ENCODE measurements at regions not wholly inside any gene's neighbourhood (a gene's known extent, or its start where the extent isn't known, plus 50 kb on each side); places are given as distances from the start of the nearest gene placed in this dataset.

DNA sequence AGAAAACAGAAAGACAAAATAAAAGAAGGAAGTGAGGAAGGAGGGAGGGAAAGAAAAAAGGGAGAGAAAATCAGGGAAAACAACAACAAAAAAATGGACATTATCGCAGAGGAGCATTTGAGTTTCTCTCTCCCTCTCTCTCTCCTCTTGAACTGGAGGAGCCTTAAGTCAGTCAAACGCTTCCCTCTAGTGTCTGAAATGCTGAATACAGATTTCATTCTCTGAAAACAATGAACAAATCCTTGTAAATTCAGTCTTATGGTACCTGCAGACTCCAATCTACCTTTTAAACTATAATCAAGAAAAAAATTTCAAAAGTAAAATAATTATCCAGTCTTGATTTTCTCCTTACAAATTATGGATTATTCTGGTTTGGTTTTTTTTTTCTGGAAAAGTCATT is 89.2 kb upstream of the PFKP start:
- no peak overlapping the region for H3K27ac ChIP-seq
- no peaks in the 10 kb centered on the region for H3K36me3 ChIP-seq
- H3K27me3 ChIP-seq: no peaks in the 10 kb centered on the region
- DNase-seq: no peak
- no peak for TF ChIP-seq POLR2A (IDR thresholded peaks at IDR 0.05)
- TF ChIP-seq, protein P1, sequence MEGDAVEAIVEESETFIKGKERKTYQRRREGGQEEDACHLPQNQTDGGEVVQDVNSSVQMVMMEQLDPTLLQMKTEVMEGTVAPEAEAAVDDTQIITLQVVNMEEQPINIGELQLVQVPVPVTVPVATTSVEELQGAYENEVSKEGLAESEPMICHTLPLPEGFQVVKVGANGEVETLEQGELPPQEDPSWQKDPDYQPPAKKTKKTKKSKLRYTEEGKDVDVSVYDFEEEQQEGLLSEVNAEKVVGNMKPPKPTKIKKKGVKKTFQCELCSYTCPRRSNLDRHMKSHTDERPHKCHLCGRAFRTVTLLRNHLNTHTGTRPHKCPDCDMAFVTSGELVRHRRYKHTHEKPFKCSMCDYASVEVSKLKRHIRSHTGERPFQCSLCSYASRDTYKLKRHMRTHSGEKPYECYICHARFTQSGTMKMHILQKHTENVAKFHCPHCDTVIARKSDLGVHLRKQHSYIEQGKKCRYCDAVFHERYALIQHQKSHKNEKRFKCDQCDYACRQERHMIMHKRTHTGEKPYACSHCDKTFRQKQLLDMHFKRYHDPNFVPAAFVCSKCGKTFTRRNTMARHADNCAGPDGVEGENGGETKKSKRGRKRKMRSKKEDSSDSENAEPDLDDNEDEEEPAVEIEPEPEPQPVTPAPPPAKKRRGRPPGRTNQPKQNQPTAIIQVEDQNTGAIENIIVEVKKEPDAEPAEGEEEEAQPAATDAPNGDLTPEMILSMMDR (IDR thresholded peaks at IDR 0.05): peak in 4 of 6 experiments; percentile 35 to 61 (median 53)
- H3K4me1 ChIP-seq: no peaks in the 10 kb centered on the region
- no peak overlapping the region for H3K4me3 ChIP-seq
- H3K9me3 ChIP-seq: no peaks in the 10 kb centered on the region

DNA sequence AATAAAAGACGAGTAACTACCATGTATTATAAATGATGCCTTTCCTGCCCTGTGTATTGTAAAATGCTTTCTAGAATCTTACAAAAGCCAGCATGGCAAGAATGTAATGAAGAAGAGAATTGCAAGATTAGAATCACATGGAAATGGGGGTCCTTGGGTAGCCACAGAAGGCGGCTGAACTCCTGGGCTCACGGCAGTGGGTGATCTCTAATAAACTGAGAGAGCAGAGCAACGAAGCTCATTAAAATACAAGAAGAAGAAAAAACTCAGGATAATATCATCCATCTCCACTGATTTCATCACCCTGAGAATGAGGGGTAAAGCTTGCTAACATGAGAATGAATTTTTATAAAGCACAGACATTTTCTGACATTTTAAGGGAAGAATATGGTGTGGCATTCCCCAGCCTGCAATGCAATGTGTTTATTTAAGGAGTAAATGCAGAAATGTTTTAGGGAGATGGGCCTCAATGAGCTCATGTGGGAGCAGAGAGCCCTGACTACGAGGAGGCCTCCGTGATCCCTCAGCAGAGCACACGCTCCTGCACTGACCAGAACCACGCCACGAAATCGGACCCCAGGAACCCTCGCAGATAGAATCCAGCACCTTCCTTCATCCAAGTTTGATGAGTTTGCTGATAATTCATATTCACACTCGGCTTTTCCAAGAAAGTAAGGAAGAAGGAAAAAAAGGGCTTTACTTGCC is 92.7 kb upstream of the PFKP start:
- H3K4me1 ChIP-seq: no peaks in the 10 kb centered on the region
- TF ChIP-seq, protein P1 (IDR thresholded peaks at IDR 0.05): no peak
- TF ChIP-seq POLR2A (IDR thresholded peaks at IDR 0.05): no peak
- no peak for DNase-seq
- H3K27ac ChIP-seq: no peak overlapping the region
- no peak overlapping the region for H3K4me3 ChIP-seq
- no peaks in the 10 kb centered on the region for H3K9me3 ChIP-seq
- H3K27me3 ChIP-seq: no peaks in the 10 kb centered on the region
- no peaks in the 10 kb centered on the region for H3K36me3 ChIP-seq

DNA sequence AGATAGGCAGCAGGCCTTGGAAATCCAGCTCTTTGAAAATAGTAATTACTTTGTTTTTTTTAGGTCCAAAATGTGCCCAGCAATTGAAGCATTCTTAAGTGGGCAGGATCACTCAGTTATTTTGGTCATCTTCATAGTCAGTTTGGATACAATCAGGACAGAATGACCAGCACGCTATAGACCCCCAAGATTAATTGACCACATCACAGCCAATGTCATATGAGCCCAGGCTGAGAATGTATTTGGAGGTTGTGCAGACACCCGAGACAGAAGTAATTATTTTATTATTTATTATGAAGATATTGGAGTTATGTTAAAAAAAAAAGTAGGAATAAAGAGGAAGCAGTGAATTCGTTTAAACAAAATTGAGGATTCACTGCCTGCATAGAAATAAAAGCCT is 93.3 kb upstream of the PFKP start:
- Histone ChIP-seq H3K4me1 (no peaks in the 10 kb centered on the region), H3K4me3 (no peak overlapping the region), H3K9me3 (no peaks in the 10 kb centered on the region), H3K36me3 (no peaks in the 10 kb centered on the region), H3K27ac (no peak overlapping the region), H3K27me3 (no peaks in the 10 kb centered on the region)
- no peak for TF ChIP-seq POLR2A (IDR thresholded peaks at IDR 0.05)
- TF ChIP-seq, protein P1 (IDR thresholded peaks at IDR 0.05): no peak
- DNase-seq: no peak

DNA sequence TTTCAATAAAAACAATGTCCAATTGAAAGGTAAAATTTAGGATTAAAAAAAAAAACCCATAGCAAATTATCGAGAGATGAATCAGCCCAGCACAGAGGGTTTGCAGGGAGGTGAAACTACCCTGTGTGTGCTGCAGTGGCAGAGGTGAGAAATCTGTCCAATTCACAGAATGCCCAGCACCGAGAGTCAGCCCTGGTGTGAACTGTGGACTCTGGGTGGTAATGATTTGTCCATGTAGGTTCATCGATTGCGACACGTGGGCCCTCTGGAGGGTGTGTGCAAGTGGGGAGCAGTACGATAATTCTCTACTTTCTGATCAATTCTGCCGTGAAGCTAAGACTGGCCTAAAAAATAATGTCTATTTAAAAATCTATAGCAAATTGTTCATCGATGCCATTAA is 94.5 kb upstream of the PFKP start:
- DNase-seq: no peak
- H3K9me3 ChIP-seq: no peaks in the 10 kb centered on the region
- no peaks in the 10 kb centered on the region for H3K36me3 ChIP-seq
- H3K27ac ChIP-seq: no peak overlapping the region
- H3K27me3 ChIP-seq: no peaks in the 10 kb centered on the region
- H3K4me1 ChIP-seq: no peaks in the 10 kb centered on the region
- TF ChIP-seq POLR2A (IDR thresholded peaks at IDR 0.05): no peak
- TF ChIP-seq, protein P1 (IDR thresholded peaks at IDR 0.05): no peak
- H3K4me3 ChIP-seq: no peak overlapping the region

DNA sequence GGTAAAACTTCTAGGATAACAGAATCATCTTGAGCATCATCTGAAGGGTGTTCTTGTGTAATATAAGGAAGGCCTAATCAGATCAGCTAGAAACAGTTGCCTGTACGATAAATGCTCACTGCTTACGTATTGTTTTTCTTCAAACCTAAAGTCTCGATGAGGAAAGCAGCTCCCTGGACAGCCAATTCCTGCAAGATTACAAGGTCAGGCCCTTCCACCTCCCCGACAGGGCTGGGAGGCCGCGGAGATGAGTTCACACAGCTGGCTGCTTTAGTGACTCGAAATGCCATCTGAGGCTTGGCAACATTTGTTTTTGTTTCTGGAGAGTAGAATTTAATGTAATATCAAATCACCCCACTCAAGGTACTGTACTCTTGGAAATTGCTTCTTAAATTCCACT is 95.1 kb upstream of the PFKP start:
- DNase-seq: no peak
- Histone ChIP-seq H3K4me3 (no peak overlapping the region), H3K9me3 (no peaks in the 10 kb centered on the region), H3K27ac (no peak overlapping the region), H3K36me3 (no peaks in the 10 kb centered on the region), H3K4me1 (no peaks in the 10 kb centered on the region), H3K27me3 (no peaks in the 10 kb centered on the region)
- TF ChIP-seq, protein P1 (IDR thresholded peaks at IDR 0.05): no peak
- no peak for TF ChIP-seq POLR2A (IDR thresholded peaks at IDR 0.05)
